ENCODE measurements at regions not wholly inside any gene's neighbourhood (a gene's known extent, or its start where the extent isn't known, plus 50 kb on each side); places are given as distances from the start of the nearest gene placed in this dataset.
A peak's percentile ranks its signal among the peaks of the same experiment; 100 is the strongest.
"Not testable (repeated sequence)": the region's sequence is repeated elsewhere in the genome, so short reads cannot be mapped to it uniquely, and the experiment has no call there.

GRCh38 chr7:116340943-116341907 lies 130.9 kb downstream of the TES start:
- DNase-seq (ENCODE audit: low read depth), result no peak

- DNase-seq (ENCODE audit: low read depth), result no peak
Measured at GRCh38 chr7:116342125-116342524, 131.8 kb downstream of the TES start.

- DNase-seq (ENCODE audit: low read depth), result no peak
Measured at GRCh38 chr7:116347151-116347832, 137.0 kb downstream of the TES start.

GRCh38 chr7:116348346-116348745 lies 138.0 kb downstream of the TES start:
- no peak for DNase-seq (ENCODE audit: low read depth)

- DNase-seq (ENCODE audit: low read depth), result no peak
Measured at GRCh38 chr7:116351966-116352365, 141.6 kb downstream of the TES start.

- no peak for DNase-seq (ENCODE audit: low read depth)
Measured at GRCh38 chr7:116353647-116354046, 143.3 kb downstream of the TES start.

GRCh38 chr7:116354171-116354545 lies 143.8 kb downstream of the TES start:
- DNase-seq (ENCODE audit: low read depth), result no peak

- peak; percentile 95 for DNase-seq (ENCODE audit: low read depth)
Measured at GRCh38 chr7:116354546-116355423, 144.4 kb downstream of the TES start.

GRCh38 chr7:116355424-116355765 lies 144.1 kb upstream of the CAV2 start:
- no peak for DNase-seq (ENCODE audit: low read depth)

- no peak for DNase-seq (ENCODE audit: low read depth)
Measured at GRCh38 chr7:116356333-116356965, 143.1 kb upstream of the CAV2 start.

GRCh38 chr7:116356979-116357378 lies 142.6 kb upstream of the CAV2 start:
- no peak for DNase-seq (ENCODE audit: low read depth)

- DNase-seq (ENCODE audit: low read depth), result peak; percentile 73
Measured at GRCh38 chr7:116357781-116358670, 141.5 kb upstream of the CAV2 start.

GRCh38 chr7:116361767-116362166 lies 137.8 kb upstream of the CAV2 start:
- no peak for DNase-seq (ENCODE audit: low read depth)

GRCh38 chr7:116363637-116364432 lies 135.7 kb upstream of the CAV2 start:
- DNase-seq (ENCODE audit: low read depth), result peak; percentile 45

- no peak for DNase-seq (ENCODE audit: low read depth)
Measured at GRCh38 chr7:116364469-116364868, 135.1 kb upstream of the CAV2 start.

- DNase-seq (ENCODE audit: low read depth), result no peak
Measured at GRCh38 chr7:116365797-116366196, 133.7 kb upstream of the CAV2 start.

- no peak for DNase-seq (ENCODE audit: low read depth)
Measured at GRCh38 chr7:116367171-116367813, 132.2 kb upstream of the CAV2 start.

GRCh38 chr7:116368965-116369364 lies 130.6 kb upstream of the CAV2 start:
- no peak for DNase-seq (ENCODE audit: low read depth)

- not testable (repeated sequence) for DNase-seq (ENCODE audit: low read depth)
Measured at GRCh38 chr7:116371536-116371935, 128.0 kb upstream of the CAV2 start.
